B cell (primary cell): ENCODE measurements at regions not wholly inside any gene's neighbourhood (a gene's known extent, or its start where the extent isn't known, plus 50 kb on each side); places are given as distances from the start of the nearest gene placed in this dataset.

Experiments
- EZH2 ChIP-seq: IDR thresholded peaks from 2 replicates; pipeline ENCODE4 v1.6.1; 2012; ENCODE audit warnings: borderline replicate concordance, low read depth, mild to moderate bottlenecking, moderate library complexity, low read length; ENCODE audit not compliant: insufficient read depth, poor library complexity, severe bottlenecking
- TF ChIP-seq, protein P1 (sequence below): fragments of 200-600 bp; IDR thresholded peaks from one replicate; pipeline ENCODE4 v1.8.0; 2022; ENCODE audit warnings: antibody characterized with exemption, mild to moderate bottlenecking

DNA sequence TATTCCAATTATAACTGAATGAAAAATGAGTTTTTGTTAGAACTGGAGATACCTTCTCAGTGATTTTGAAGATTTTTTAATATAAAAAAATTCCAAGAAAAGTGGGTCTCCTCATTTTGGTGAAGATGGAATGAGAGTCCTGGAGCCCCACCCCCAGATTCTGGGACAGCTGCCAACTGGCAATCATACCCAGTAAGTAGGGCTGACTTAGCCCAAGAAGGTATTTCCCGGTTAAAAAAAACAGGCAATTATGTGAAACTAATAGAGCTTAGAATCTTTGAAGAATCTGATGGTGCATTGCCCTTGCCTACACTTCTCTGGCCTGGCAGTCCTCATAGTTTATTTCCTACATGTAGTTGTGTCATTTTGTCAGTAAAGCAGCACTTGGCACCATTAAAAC lies 52.8 kb upstream of the VWDE start:
- no peak for TF ChIP-seq EZH2
- TF ChIP-seq, protein P1, sequence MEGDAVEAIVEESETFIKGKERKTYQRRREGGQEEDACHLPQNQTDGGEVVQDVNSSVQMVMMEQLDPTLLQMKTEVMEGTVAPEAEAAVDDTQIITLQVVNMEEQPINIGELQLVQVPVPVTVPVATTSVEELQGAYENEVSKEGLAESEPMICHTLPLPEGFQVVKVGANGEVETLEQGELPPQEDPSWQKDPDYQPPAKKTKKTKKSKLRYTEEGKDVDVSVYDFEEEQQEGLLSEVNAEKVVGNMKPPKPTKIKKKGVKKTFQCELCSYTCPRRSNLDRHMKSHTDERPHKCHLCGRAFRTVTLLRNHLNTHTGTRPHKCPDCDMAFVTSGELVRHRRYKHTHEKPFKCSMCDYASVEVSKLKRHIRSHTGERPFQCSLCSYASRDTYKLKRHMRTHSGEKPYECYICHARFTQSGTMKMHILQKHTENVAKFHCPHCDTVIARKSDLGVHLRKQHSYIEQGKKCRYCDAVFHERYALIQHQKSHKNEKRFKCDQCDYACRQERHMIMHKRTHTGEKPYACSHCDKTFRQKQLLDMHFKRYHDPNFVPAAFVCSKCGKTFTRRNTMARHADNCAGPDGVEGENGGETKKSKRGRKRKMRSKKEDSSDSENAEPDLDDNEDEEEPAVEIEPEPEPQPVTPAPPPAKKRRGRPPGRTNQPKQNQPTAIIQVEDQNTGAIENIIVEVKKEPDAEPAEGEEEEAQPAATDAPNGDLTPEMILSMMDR, result no peak
